CD4-positive, alpha-beta T cell treated with Interleukin-4 for 1 hour (primary cell): ENCODE measurements at regions not wholly inside any gene's neighbourhood (a gene's known extent, or its start where the extent isn't known, plus 50 kb on each side); places are given as distances from the start of the nearest gene placed in this dataset.
"Not testable (repeated sequence)": the region's sequence is repeated elsewhere in the genome, so short reads cannot be mapped to it uniquely, and the experiment has no call there.

ENCODE experiments used
- DNase-seq, 2 donors: peaks; one replicate each; pipeline ENCODE4 v3.0.0-alpha.2; 2020 to 2022

GRCh38 chr11:110860461-110860860 lies 148.2 kb upstream of the ARHGAP20 start:
- DNase-seq = no peak

- no peak for DNase-seq
Measured at GRCh38 chr11:110859998-110860397, 147.8 kb upstream of the ARHGAP20 start.

GRCh38 chr11:110859240-110859840 lies 147.1 kb upstream of the ARHGAP20 start:
- no peak for DNase-seq

GRCh38 chr11:110858547-110858921 lies 146.3 kb upstream of the ARHGAP20 start:
- DNase-seq = no peak

- no peak for DNase-seq
Measured at GRCh38 chr11:110857892-110858546, 145.8 kb upstream of the ARHGAP20 start.

- no peak for DNase-seq
Measured at GRCh38 chr11:110856996-110857812, 145.0 kb upstream of the ARHGAP20 start.

- DNase-seq = no peak
Measured at GRCh38 chr11:110856340-110856739, 144.1 kb upstream of the ARHGAP20 start.

- no peak for DNase-seq
Measured at GRCh38 chr11:110855191-110855590, 143.0 kb upstream of the ARHGAP20 start.

- DNase-seq = no peak
Measured at GRCh38 chr11:110852921-110853490, 140.8 kb upstream of the ARHGAP20 start.

- DNase-seq = no peak
Measured at GRCh38 chr11:110850846-110851245, 138.6 kb upstream of the ARHGAP20 start.

GRCh38 chr11:110843053-110843452 lies 130.8 kb upstream of the ARHGAP20 start:
- DNase-seq = not testable (repeated sequence)

GRCh38 chr11:110838808-110839207 lies 126.6 kb upstream of the ARHGAP20 start:
- no peak for DNase-seq

- no peak for DNase-seq
Measured at GRCh38 chr11:110837603-110838002, 125.4 kb upstream of the ARHGAP20 start.

GRCh38 chr11:110835106-110835505 lies 122.9 kb upstream of the ARHGAP20 start:
- no peak for DNase-seq

- no peak for DNase-seq
Measured at GRCh38 chr11:110833033-110833484, 120.8 kb upstream of the ARHGAP20 start.

- DNase-seq = no peak
Measured at GRCh38 chr11:110832539-110832938, 120.3 kb upstream of the ARHGAP20 start.

GRCh38 chr11:110832080-110832479 lies 119.8 kb upstream of the ARHGAP20 start:
- no peak for DNase-seq

GRCh38 chr11:110830747-110831146 lies 118.5 kb upstream of the ARHGAP20 start:
- no peak for DNase-seq

GRCh38 chr11:110830344-110830743 lies 118.1 kb upstream of the ARHGAP20 start:
- DNase-seq = no peak

GRCh38 chr11:110829873-110830272 lies 117.6 kb upstream of the ARHGAP20 start:
- DNase-seq = no peak

GRCh38 chr11:110828086-110828485 lies 115.8 kb upstream of the ARHGAP20 start:
- DNase-seq = no peak

- DNase-seq = no peak
Measured at GRCh38 chr11:110827276-110827675, 115.0 kb upstream of the ARHGAP20 start.

- DNase-seq = no peak
Measured at GRCh38 chr11:110824912-110825620, 112.8 kb upstream of the ARHGAP20 start.
